ENCODE measurements at regions not wholly inside any gene's neighbourhood (a gene's known extent, or its start where the extent isn't known, plus 50 kb on each side); places are given as distances from the start of the nearest gene placed in this dataset.

DNA sequence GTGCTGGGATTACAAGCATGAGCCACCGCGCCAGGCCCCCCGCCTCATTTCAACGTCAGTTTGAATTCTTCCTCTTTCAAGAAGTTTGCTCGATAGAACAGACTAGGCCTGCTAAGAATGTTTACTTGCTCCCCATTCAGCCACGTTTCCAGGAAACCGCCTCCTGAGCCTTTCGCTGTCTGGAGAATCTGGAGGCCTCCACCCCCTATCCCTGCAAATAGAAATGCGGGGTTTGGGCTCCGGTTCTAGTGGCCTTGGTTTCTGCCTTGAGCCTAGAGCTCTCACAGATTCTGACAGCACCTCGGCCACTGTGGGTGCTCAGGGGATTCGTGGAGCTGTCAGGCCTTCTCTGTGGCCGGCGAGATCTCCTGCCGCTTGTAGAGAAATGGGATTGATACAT, 84.3 kb downstream of the UBIAD1 start:
- FAIRE-seq: no peak
- TF ChIP-seq, protein P1, sequence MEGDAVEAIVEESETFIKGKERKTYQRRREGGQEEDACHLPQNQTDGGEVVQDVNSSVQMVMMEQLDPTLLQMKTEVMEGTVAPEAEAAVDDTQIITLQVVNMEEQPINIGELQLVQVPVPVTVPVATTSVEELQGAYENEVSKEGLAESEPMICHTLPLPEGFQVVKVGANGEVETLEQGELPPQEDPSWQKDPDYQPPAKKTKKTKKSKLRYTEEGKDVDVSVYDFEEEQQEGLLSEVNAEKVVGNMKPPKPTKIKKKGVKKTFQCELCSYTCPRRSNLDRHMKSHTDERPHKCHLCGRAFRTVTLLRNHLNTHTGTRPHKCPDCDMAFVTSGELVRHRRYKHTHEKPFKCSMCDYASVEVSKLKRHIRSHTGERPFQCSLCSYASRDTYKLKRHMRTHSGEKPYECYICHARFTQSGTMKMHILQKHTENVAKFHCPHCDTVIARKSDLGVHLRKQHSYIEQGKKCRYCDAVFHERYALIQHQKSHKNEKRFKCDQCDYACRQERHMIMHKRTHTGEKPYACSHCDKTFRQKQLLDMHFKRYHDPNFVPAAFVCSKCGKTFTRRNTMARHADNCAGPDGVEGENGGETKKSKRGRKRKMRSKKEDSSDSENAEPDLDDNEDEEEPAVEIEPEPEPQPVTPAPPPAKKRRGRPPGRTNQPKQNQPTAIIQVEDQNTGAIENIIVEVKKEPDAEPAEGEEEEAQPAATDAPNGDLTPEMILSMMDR (IDR thresholded peaks at IDR 0.05; ENCODE audit: insufficient read depth, missing control alignments): no peak
- DNase-seq (ENCODE audit: insufficient read length, low spot score): no peak

GRCh38 chr1:11358984-11359383, 86.0 kb downstream of the UBIAD1 start:
- DNase-seq (ENCODE audit: insufficient read length, low spot score): no peak
- FAIRE-seq: no peak
- TF ChIP-seq, protein P1 (IDR thresholded peaks at IDR 0.05; ENCODE audit: insufficient read depth, missing control alignments): no peak

GRCh38 chr1:11362547-11363021, 89.6 kb downstream of the UBIAD1 start:
- TF ChIP-seq, protein P1 (IDR thresholded peaks at IDR 0.05; ENCODE audit: insufficient read depth, missing control alignments): no peak
- DNase-seq (ENCODE audit: insufficient read length, low spot score) (no peak), FAIRE-seq (no peak)

GRCh38 chr1:11364170-11364569, 91.2 kb downstream of the UBIAD1 start:
- FAIRE-seq (no peak), DNase-seq (ENCODE audit: insufficient read length, low spot score) (no peak)
- TF ChIP-seq, protein P1 (IDR thresholded peaks at IDR 0.05; ENCODE audit: insufficient read depth, missing control alignments): peak; percentile 45

DNA sequence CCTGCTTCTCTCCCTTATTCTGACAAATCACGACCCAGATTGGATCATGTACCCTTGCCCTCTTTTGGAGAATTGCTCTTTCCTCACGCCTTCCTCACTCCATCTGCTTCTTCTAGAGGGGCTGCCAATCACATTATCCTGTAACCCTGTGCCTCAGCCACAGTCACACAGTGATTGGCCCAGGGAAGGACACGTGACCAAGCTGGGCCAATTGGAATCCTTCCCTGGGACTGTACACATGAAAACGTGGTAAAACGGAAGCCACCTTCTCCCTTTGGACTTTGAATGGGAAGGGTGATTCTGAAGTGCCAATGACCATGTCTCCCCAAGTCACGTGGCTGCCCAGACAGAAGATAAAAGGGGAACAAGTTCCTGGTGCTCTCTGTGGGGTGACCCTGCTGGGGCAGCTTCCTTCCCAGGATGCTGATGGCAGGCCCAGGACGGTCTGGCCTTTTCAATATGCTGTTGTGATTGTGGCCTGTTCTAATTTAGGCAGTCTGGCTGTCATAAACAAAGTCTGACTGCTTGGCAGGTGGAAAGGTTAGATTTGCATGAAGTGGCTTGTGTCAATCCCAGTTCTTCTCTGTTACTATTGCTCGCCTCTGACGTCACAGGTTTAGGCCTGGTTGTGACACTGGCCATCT, 92.9 kb downstream of the UBIAD1 start:
- DNase-seq (ENCODE audit: insufficient read length, low spot score) (no peak), FAIRE-seq (no peak)
- TF ChIP-seq, protein P1 (IDR thresholded peaks at IDR 0.05; ENCODE audit: insufficient read depth, missing control alignments): no peak

GRCh38 chr1:11373029-11373894, 100.3 kb downstream of the UBIAD1 start:
- FAIRE-seq (no peak), DNase-seq (ENCODE audit: insufficient read length, low spot score) (no peak)
- TF ChIP-seq, protein P1 (IDR thresholded peaks at IDR 0.05; ENCODE audit: insufficient read depth, missing control alignments): no peak

All from D721Med (cell line).